H9 (cell line): ENCODE measurements at regions not wholly inside any gene's neighbourhood (a gene's known extent, or its start where the extent isn't known, plus 50 kb on each side); places are given as distances from the start of the nearest gene placed in this dataset.

Source experiments
- DNase-seq: peaks from one replicate; pipeline ENCODE4 v3.0.0-alpha.2; 2017
- H2AFZ ChIP-seq: one replicate; pipeline ENCODE4 v1.6.1; 2013; ENCODE audit warnings: mild to moderate bottlenecking, low read length, control low read depth, moderate library complexity
- H2AK5ac ChIP-seq: 2 replicates; pipeline ENCODE4 v1.6.1; 2013; ENCODE audit warnings: low read length, control low read depth, mixed read lengths; ENCODE audit not compliant: insufficient read length
- H2BK120ac ChIP-seq: one replicate; pipeline ENCODE4 v1.6.1; 2013; ENCODE audit warnings: low read depth, mild to moderate bottlenecking, low read length, control low read depth, inconsistent platforms; ENCODE audit not compliant: poor library complexity, severe bottlenecking
- H2BK12ac ChIP-seq: 2 replicates; pipeline ENCODE4 v1.6.1; 2013; ENCODE audit warnings: low read length, control low read depth, mixed read lengths, low read depth; ENCODE audit not compliant: insufficient read length
- H2BK15ac ChIP-seq: 2 replicates; pipeline ENCODE4 v1.6.1; 2013; ENCODE audit warnings: low read depth, low read length, control low read depth
- H2BK20ac ChIP-seq: one replicate; pipeline ENCODE4 v1.6.1; 2013; ENCODE audit warnings: low read depth, mild to moderate bottlenecking, low read length, control low read depth, inconsistent platforms; ENCODE audit not compliant: poor library complexity, severe bottlenecking
- H2BK5ac ChIP-seq: 2 replicates; pipeline ENCODE4 v1.6.1; 2013; ENCODE audit warnings: low read length, control low read depth, mixed read lengths; ENCODE audit not compliant: insufficient read length
- H3K14ac ChIP-seq: 2 replicates; pipeline ENCODE4 v1.6.1; 2013; ENCODE audit warnings: low read length, control low read depth; ENCODE audit not compliant: insufficient read depth
- H3K18ac ChIP-seq: 2 replicates; pipeline ENCODE4 v1.6.1; 2013; ENCODE audit warnings: low read depth, mild to moderate bottlenecking, mixed read lengths, low read length, control low read depth; ENCODE audit not compliant: insufficient read length
- H3K23ac ChIP-seq: 2 replicates; pipeline ENCODE4 v1.6.1; 2013; ENCODE audit warnings: low read length, control low read depth, mixed read lengths, low read depth; ENCODE audit not compliant: insufficient read length
- H3K23me2 ChIP-seq: 2 replicates; pipeline ENCODE4 v1.6.1; 2013; ENCODE audit warnings: low read depth, mild to moderate bottlenecking, mixed read lengths, low read length, control low read depth; ENCODE audit not compliant: insufficient read length, poor library complexity, severe bottlenecking
- H3K27ac ChIP-seq: 2 replicates; pipeline ENCODE4 v1.5.1; 2013; ENCODE audit warnings: low read length, control low read depth, mixed read lengths, low read depth; ENCODE audit not compliant: insufficient read length
- H3K27me3 ChIP-seq: 2 replicates; pipeline ENCODE4 v1.6.1; 2013; ENCODE audit warnings: low read length, control low read depth, inconsistent platforms; ENCODE audit not compliant: insufficient read depth
- H3K4ac ChIP-seq: 2 replicates; pipeline ENCODE4 v1.6.1; 2013; ENCODE audit warnings: low read depth, mild to moderate bottlenecking, control low read depth, inconsistent platforms, low read length, moderate library complexity
- H3K4me1 ChIP-seq: 2 replicates; pipeline ENCODE4 v1.6.1; 2013; ENCODE audit warnings: low read length, control low read depth, inconsistent platforms; ENCODE audit not compliant: insufficient read depth
- H3K4me2 ChIP-seq: 2 replicates; pipeline ENCODE4 v1.6.1; 2013; ENCODE audit warnings: low read length, control low read depth, mixed read lengths; ENCODE audit not compliant: insufficient read length, insufficient read depth
- H3K56ac ChIP-seq: 2 replicates; pipeline ENCODE4 v1.6.1; 2013; ENCODE audit warnings: low read depth, mild to moderate bottlenecking, mixed read lengths, low read length, control low read depth; ENCODE audit not compliant: insufficient read length
- H3K79me1 ChIP-seq: 2 replicates; pipeline ENCODE4 v1.6.1; 2013; ENCODE audit warnings: low read depth, mild to moderate bottlenecking, moderate library complexity, low read length, control low read depth, inconsistent platforms; ENCODE audit not compliant: insufficient read depth, poor library complexity, severe bottlenecking
- H3K79me2 ChIP-seq: 2 replicates; pipeline ENCODE4 v1.6.1; 2013; ENCODE audit warnings: low read length, control low read depth, inconsistent platforms; ENCODE audit not compliant: insufficient read depth
- H3K9ac ChIP-seq: 2 replicates; pipeline ENCODE4 v1.6.1; 2013; ENCODE audit warnings: low read length, control low read depth, mixed read lengths; ENCODE audit not compliant: insufficient read length; ENCODE audit errors: extremely low read depth
- H3K9me3 ChIP-seq: one replicate; pipeline ENCODE4 v1.6.1; 2013; ENCODE audit warnings: low read depth, low read length, inconsistent platforms; ENCODE audit not compliant: control insufficient read depth
- H3T11ph ChIP-seq: one replicate; pipeline ENCODE4 v1.6.1; 2013; ENCODE audit warnings: mild to moderate bottlenecking, low read length, control low read depth, inconsistent platforms
- H4K20me1 ChIP-seq: one replicate; pipeline ENCODE4 v1.6.1; 2013; ENCODE audit not compliant: control insufficient read depth, insufficient read length, insufficient read depth
- H4K5ac ChIP-seq: 2 replicates; pipeline ENCODE4 v1.6.1; 2013; ENCODE audit warnings: low read depth, mild to moderate bottlenecking, mixed read lengths, low read length, control low read depth; ENCODE audit not compliant: insufficient read length
- H4K8ac ChIP-seq: replicated peaks from 2 replicates; pipeline ENCODE4 v1.6.1; 2013; ENCODE audit warnings: low read length, control low read depth, mixed read lengths, low read depth; ENCODE audit not compliant: insufficient read length
- H4K91ac ChIP-seq: 2 replicates; pipeline ENCODE4 v1.6.1; 2013; ENCODE audit warnings: low read depth, mild to moderate bottlenecking, moderate library complexity, mixed read lengths, low read length, control low read depth; ENCODE audit not compliant: insufficient read length
- H3K27ac Mint-ChIP-seq, 3 experiments: 2 replicates in 2 of 3; 3 replicates in 1 of 3; pipeline ENCODE4 v1.8.0; 2020 to 2021; ENCODE audit warnings: mixed read lengths in 3 of 3, mild to moderate bottlenecking in 1 of 3, moderate library complexity in 1 of 3
- H3K27me3 Mint-ChIP-seq: 2 replicates; pipeline ENCODE4 v1.8.0; 2021; ENCODE audit warnings: low read depth, mild to moderate bottlenecking, moderate library complexity, mixed read lengths
- H3K36me3 Mint-ChIP-seq, 3 experiments: 2 replicates in 2 of 3; 3 replicates in 1 of 3; pipeline ENCODE4 v1.8.0; 2020 to 2021; ENCODE audit warnings: low read depth in 3 of 3, mixed read lengths in 3 of 3; ENCODE audit not compliant: insufficient read depth in 1 of 3
- H3K4me1 Mint-ChIP-seq, 2 experiments: 2 replicates each; pipeline ENCODE4 v1.8.0; 2020; ENCODE audit warnings: mixed read lengths in 2 of 2
- H3K4me3 Mint-ChIP-seq, 2 experiments: 2 replicates in 1 of 2; 3 replicates in 1 of 2; pipeline ENCODE4 v1.8.0; 2020 to 2021; ENCODE audit warnings: mild to moderate bottlenecking in 2 of 2, mixed read lengths in 2 of 2, moderate library complexity in 1 of 2
- H3K9me3 Mint-ChIP-seq, 2 experiments: 2 replicates in 1 of 2; 3 replicates in 1 of 2; pipeline ENCODE4 v1.8.0; 2020; ENCODE audit warnings: mild to moderate bottlenecking in 2 of 2, mixed read lengths in 2 of 2, moderate library complexity in 1 of 2
- WGBS: extraction: QIAGEN DNeasy Blood & Tissue Kit; methylation state at CpG from one replicate; pipeline ENCODE4 v1.1.7; 2013; ENCODE audit warnings: missing lambda C conversion rate, low lambda C conversion rate, mixed read lengths; ENCODE audit not compliant: insufficient read length; ENCODE audit errors: extremely low coverage; 5-methylcytosine and 5-hydroxymethylcytosine counted together
- TF ChIP-seq, protein P1 (sequence below): fragments of 200-600 bp; sonication (generic); conservative IDR thresholded peaks from 3 replicates; pipeline ENCODE4 v1.8.0; 2021; ENCODE audit warnings: antibody characterized with exemption, mild to moderate bottlenecking

DNA sequence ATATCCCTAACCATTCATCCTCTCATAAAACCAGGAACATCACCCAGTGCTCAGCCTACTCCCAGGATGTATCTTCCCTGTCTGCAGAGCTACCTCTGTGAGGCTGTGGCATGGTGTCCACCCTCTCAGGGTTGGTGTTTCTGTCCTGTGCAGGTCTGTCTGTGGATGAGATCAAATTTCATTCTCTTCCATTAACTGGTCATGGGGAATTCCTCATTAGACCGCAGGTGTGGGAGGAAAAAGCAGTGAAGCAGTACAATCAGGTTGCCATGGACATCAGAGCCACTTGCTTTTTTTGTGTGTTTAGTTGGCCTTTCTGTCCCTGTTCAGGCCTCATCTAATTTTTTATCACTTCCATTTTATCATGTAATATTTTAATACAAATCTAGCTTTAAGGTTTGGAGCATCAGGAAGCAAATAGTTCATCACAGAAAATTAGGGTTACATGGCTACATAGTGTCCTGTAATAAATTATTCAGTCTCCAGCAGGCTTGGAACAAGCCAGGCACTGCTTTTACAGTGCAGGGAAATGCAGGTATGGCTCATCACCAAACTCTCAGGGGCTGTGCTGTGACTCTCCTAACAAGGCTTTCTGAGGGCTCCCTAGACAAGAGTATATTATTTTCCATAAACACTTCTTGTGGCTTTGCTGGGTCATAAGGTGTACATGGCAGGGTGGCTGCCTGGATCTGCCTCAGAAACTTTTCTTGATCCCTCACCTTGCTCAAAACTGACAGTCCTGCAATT lies 594.9 kb upstream of the IGFBP3 start:
- Histone ChIP-seq H3K9ac (no peak overlapping the region), H4K5ac (no peak overlapping the region), H3K23ac (no peak overlapping the region), H2AFZ (no peak overlapping the region), H4K91ac (no peak overlapping the region), H4K20me1 (no peaks in the 10 kb centered on the region), H2BK5ac (no peak overlapping the region), H3K56ac (no peak overlapping the region), H3K4me1 (no peaks in the 10 kb centered on the region), H2BK120ac (no peak overlapping the region), H3K23me2 (no peaks in the 10 kb centered on the region), H3T11ph (no peak overlapping the region), H2BK12ac (no peak overlapping the region), H3K9me3 (no peaks in the 10 kb centered on the region), H3K27ac (no peak overlapping the region), H3K27me3 (no peaks in the 10 kb centered on the region), H3K18ac (no peak overlapping the region), H2BK15ac (no peak overlapping the region), H3K79me2 (no peaks in the 10 kb centered on the region), H3K4me2 (no peak overlapping the region), H4K8ac (no peak overlapping the region), H3K4ac (no peak overlapping the region), H3K79me1 (no peaks in the 10 kb centered on the region), H2AK5ac (no peak overlapping the region), H2BK20ac (no peak overlapping the region), H3K14ac (no peak overlapping the region)
- H3K27ac Mint-ChIP-seq, result no peak overlapping the region
- WGBS, result no CpG with 5 or more reads among the region's 1 CpG
- TF ChIP-seq, protein P1, sequence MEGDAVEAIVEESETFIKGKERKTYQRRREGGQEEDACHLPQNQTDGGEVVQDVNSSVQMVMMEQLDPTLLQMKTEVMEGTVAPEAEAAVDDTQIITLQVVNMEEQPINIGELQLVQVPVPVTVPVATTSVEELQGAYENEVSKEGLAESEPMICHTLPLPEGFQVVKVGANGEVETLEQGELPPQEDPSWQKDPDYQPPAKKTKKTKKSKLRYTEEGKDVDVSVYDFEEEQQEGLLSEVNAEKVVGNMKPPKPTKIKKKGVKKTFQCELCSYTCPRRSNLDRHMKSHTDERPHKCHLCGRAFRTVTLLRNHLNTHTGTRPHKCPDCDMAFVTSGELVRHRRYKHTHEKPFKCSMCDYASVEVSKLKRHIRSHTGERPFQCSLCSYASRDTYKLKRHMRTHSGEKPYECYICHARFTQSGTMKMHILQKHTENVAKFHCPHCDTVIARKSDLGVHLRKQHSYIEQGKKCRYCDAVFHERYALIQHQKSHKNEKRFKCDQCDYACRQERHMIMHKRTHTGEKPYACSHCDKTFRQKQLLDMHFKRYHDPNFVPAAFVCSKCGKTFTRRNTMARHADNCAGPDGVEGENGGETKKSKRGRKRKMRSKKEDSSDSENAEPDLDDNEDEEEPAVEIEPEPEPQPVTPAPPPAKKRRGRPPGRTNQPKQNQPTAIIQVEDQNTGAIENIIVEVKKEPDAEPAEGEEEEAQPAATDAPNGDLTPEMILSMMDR, result no peak
- H3K4me3 Mint-ChIP-seq, result no peak overlapping the region
- no peaks in the 10 kb centered on the region for H3K4me1 Mint-ChIP-seq
- no peak for DNase-seq
- H3K27me3 Mint-ChIP-seq, result peaks cover 6% of the 10 kb centered on the region
- no peaks in the 10 kb centered on the region for H3K36me3 Mint-ChIP-seq
- H3K9me3 Mint-ChIP-seq, result no peaks in the 10 kb centered on the region; a peak in 1 of 5 replicates
